Keratinocyte (primary cell): ENCODE measurements at regions not wholly inside any gene's neighbourhood (a gene's known extent, or its start where the extent isn't known, plus 50 kb on each side); places are given as distances from the start of the nearest gene placed in this dataset.

Source experiments
- EZH2 ChIP-seq: IDR thresholded peaks from one replicate; pipeline ENCODE4 v1.6.1; 2012; ENCODE audit warnings: inconsistent platforms, mild to moderate bottlenecking, low read length, moderate library complexity
- TF ChIP-seq, protein P1 (sequence below), 3 experiments: IDR thresholded peaks in 1 of 3; conservative IDR thresholded peaks in 1 of 3; optimal IDR thresholded peaks in 1 of 3; 2 replicates in 2 of 3; 3 replicates in 1 of 3; pipeline versions ENCODE3 to v1.5.1; 2011; ENCODE audit warnings: low read length in 3 of 3, mild to moderate bottlenecking in 3 of 3, moderate library complexity in 2 of 3, control low read depth in 1 of 3, inconsistent platforms in 1 of 3; ENCODE audit not compliant: insufficient read depth in 2 of 3; ENCODE audit errors: extremely low read depth in 1 of 3

- TF ChIP-seq, protein P1, sequence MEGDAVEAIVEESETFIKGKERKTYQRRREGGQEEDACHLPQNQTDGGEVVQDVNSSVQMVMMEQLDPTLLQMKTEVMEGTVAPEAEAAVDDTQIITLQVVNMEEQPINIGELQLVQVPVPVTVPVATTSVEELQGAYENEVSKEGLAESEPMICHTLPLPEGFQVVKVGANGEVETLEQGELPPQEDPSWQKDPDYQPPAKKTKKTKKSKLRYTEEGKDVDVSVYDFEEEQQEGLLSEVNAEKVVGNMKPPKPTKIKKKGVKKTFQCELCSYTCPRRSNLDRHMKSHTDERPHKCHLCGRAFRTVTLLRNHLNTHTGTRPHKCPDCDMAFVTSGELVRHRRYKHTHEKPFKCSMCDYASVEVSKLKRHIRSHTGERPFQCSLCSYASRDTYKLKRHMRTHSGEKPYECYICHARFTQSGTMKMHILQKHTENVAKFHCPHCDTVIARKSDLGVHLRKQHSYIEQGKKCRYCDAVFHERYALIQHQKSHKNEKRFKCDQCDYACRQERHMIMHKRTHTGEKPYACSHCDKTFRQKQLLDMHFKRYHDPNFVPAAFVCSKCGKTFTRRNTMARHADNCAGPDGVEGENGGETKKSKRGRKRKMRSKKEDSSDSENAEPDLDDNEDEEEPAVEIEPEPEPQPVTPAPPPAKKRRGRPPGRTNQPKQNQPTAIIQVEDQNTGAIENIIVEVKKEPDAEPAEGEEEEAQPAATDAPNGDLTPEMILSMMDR (optimal IDR thresholded peaks at IDR 0.05 in 1 of 3, IDR thresholded peaks at IDR 0.05 in 1 of 3, conservative IDR thresholded peaks at IDR 0.05 in 1 of 3; ENCODE audit: extremely low read depth in 1 of 3, insufficient read depth in 2 of 3, low read length in 3 of 3) = no peak
- TF ChIP-seq EZH2 = no peak
Measured at GRCh38 chr6:111990214-111990613, 63.7 kb upstream of the CCN6 start.
